CD4-positive, alpha-beta T cell treated with Interleukin-10 for 1 hour (primary cell): ENCODE measurements at regions not wholly inside any gene's neighbourhood (a gene's known extent, or its start where the extent isn't known, plus 50 kb on each side); places are given as distances from the start of the nearest gene placed in this dataset.
"Not testable (repeated sequence)": the region's sequence is repeated elsewhere in the genome, so short reads cannot be mapped to it uniquely, and the experiment has no call there.

ENCODE experiments used
- DNase-seq: peaks from one replicate; pipeline ENCODE4 v3.0.0-alpha.2; 2020

DNA sequence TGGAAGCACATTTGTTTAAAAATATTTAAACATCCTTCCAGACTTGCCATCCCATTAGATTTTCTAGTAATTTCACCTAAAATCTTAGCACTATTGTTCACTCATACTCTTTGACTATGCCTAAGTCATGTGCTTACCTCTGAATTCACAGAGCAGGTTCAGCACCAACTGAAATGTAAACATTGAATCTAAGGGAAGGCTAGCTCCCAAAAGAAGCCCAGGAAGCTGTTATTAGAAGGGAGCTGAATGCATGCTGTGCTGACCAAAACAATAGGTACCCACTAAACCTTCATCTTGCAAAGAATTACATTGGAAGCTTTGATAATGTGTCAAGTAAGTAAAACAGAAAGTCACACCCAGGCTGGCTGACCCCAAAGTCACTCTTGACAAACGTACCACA, 571.3 kb downstream of the GABRG2 start:
- no peak for DNase-seq

- no peak for DNase-seq
Observed at GRCh38 chr5:162641142-162641813, 573.7 kb downstream of the GABRG2 start.

GRCh38 chr5:162654661-162655405, 587.3 kb downstream of the GABRG2 start:
- DNase-seq: no peak

DNA sequence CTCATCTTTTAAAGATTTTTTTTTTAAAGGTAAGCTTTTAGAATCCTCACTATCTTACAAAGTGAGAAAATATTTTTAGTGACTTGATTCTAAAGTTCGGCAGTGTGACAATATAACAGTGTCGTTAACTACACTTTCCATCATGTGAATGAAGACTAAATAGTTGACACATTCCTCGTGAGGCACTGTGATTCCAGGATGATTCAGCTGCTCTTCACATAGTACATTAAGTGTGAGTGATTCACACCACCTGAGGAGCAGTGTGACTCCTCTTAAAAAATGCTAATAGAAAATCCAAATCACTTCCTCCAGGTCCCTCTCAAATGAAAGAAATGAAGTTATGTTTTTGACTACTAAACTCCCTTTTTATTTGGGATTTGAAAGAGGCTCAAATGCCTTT, 589.5 kb downstream of the GABRG2 start:
- no peak for DNase-seq

DNA sequence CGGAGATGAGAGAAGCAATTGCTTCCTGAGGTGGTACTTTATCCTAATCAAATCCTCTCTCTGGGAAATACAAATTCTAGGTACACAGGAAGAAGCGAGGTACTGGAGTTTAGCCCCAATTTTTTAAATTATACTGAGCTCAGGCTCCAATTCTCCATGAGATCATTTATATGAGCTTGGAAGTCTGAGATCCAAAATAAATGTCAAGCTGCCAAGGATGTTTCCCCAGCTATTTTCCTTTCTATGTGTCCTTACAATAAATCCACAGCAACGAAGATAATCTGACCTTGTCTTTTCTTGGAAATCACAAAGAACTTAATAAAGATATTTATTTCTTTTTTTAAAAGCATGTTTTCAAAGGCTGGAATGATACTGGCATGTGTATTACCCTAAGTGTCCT, 597.3 kb downstream of the GABRG2 start:
- DNase-seq: no peak

DNA sequence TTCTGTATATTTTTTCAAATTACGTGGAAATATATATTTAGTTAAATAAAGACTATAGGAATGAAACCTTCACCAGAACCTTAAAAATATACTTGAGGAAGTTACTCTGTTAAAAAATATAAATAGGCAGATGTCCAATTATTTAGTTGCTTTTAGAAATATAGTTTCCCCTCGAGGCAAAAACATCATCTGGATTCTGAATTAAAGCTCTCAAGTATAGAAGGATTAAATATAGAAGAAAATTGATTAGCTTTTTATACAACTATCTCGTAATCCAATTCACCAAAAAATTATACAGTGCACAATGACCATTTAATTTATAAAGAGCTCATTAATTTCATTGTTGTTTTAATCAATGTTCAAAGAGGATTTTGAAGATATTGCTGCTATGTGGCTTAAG, 601.4 kb downstream of the GABRG2 start:
- DNase-seq: no peak

DNA sequence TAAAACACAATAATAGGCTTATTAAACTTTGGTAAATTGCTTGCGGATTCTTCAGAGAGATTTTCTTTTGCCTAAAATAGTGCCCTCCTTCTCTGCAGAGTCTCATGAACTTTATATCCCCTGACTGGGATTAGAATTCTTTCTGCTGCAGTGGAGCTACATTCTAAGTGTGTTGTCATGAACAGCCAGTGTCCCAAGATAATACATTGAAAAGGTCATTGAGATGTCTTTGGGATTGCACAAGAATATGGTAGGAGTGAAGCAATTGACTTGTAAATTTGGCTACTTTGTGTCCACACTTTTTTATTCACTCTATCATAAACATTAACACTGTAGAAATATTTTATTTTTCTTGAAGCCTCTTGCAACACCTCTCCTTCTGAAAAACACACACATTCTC, 604.5 kb downstream of the GABRG2 start:
- no peak for DNase-seq

DNA sequence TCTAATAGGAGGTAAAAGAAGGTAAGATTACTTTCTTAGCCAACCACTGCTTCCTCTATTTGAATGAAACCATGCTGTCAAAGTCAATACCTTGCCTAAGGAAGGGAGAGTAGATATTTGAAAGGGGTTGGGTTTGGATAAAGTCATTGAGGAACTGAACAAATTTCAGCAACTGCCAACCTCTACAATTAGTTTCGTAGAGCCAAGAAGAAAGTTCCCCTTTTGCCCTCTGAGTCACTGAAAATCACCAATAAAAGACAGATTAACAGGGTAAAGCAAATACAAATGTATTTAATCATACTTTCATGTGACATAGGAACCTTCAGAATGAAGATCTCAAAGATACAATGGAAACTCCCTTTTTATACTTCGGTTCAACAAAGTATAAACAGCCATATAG, 615.7 kb downstream of the GABRG2 start:
- no peak for DNase-seq

DNA sequence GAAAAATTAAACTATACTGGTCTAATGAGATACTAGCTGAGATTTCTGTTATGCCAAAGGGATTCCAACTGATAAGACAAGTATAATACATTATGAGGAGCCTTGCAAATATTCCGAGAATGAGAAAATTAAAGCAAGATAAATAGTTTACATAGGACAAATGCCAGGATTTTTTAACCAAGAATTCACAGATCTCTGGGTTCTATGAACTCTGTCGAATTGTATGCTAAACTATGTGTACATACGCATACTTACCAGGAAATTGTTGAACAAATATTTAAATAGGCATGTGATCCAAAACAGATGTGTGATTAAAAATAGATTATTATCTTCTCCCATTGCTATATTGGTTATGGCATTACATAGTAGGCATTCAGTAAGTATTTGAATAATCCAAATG, 616.6 kb downstream of the GABRG2 start:
- DNase-seq: no peak

- DNase-seq: no peak
Observed at GRCh38 chr5:162685302-162685701, 617.7 kb downstream of the GABRG2 start.

DNA sequence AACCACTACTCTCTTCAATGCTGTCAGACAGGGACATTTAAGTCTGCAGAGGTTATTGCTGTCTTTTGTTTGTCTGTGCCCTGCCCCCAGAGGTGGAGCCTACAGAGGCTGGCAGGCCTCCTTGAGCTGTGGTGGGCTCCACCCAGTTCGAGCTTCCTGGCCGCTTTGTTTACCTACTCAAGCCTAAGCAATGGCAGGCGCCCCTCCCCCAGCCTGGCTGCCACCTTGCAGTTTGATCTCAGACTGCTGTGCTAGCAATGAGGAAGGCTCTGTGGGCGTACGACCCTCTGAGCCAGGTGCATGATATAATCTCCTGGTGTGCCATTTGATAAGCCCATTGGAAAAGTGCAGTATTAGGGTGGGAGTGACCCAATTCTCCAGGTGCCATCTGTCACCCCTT, 628.7 kb downstream of the GABRG2 start:
- not testable (repeated sequence) for DNase-seq

- no peak for DNase-seq
Observed at GRCh38 chr5:162699361-162699760, 631.8 kb downstream of the GABRG2 start.

GRCh38 chr5:162703914-162704313, 636.3 kb downstream of the GABRG2 start:
- DNase-seq: no peak

DNA sequence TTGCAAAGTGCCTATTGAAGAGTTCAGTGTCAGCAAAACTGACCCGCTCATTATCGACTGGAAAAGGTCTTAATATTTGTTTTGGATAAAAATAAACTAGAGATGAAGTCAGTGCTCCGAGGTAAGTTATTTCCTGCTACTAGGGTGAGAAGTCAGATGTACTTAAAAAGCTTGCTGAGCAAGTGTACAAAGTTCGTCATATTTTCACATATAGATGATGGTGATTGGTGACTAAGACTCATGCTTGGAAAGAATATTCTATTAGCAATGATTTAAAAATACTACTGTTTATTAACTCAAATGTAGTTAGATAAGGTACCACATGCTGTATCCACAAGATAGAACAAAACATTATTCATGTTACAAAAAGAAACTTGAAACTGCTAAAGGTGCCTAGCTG, 643.7 kb downstream of the GABRG2 start:
- no peak for DNase-seq

GRCh38 chr5:162719720-162720119, 652.1 kb downstream of the GABRG2 start:
- DNase-seq: no peak

GRCh38 chr5:162721125-162721524, 653.6 kb downstream of the GABRG2 start:
- no peak for DNase-seq

DNA sequence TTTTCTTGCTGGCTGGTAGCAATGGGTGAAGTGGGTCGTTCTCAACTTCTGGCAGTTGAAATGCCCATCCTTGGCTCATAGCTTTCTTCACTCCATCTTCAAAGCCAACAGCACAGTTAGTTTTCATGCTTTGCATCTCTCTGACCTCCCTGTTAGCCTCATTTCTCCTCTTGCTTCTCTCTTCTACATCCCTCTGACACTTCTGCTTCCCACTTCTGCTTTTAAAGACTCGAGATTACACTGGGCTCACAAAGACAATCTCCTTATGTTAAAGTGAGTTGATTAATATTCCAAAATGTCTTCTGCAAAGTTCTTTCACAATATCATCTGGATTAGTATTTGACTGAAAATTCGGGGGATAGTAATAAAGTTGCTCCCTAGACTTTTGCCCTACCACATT, 684.8 kb upstream of the CCNG1 start:
- no peak for DNase-seq

DNA sequence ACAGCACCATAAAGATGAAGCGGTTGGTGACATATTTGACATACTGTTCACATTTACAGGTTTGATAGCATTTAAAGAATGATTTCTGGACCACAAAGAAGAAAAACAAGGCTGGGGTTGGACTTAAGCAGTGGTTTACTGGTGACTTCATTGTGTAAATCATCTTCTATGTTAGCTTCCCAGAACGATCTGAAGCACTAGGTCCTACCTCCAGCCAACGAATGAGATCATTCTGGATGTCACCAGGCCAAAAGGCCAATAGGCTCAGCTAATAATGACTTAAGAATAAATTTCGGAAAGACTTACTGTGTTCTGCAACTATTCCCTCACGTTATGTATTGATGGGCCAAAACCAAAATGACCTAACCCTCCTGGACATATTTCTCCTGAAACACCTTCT, 675.3 kb upstream of the CCNG1 start:
- DNase-seq: no peak

DNA sequence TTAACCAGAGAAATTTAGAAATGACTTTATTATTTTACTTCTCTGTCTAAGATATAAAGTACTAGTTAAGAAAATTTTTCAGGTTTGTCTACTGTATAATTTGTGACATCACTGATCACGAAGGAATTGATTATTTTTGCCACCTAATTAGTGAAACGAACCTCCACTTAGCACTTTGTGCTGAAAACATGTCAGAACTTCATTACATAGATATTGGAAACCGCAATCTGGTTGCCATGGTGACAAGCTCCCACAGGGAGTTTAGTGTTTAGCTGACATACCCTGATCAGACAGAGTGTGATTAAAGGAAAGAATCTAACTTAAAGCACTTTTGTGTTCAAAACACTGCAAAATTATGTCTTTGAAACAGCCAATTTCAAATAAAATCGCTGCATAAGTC, 668.4 kb upstream of the CCNG1 start:
- DNase-seq: no peak

GRCh38 chr5:162785673-162786072, 651.7 kb upstream of the CCNG1 start:
- DNase-seq: no peak

DNA sequence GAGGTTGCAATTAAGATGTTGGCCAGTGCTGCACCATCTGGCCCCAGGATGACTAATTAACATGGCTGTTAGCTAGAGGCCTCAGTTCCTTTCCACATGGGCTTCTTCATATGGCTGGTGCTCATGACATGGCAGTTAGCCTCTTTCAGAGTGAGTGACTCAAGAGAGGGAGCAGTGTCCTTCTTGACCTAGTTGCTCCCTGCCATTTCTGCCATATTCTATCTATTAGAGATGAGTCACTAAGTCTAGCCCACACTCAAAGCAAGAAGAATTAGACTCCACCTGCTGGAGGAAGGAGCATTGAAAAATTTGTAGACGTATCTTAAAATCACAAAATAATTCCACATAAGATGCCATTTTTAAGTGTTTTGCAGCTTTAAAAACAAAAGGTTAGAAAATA, 651.2 kb upstream of the CCNG1 start:
- DNase-seq: no peak

- no peak for DNase-seq
Observed at GRCh38 chr5:162796507-162796906, 640.9 kb upstream of the CCNG1 start.

GRCh38 chr5:162800301-162800700, 637.1 kb upstream of the CCNG1 start:
- no peak for DNase-seq

DNA sequence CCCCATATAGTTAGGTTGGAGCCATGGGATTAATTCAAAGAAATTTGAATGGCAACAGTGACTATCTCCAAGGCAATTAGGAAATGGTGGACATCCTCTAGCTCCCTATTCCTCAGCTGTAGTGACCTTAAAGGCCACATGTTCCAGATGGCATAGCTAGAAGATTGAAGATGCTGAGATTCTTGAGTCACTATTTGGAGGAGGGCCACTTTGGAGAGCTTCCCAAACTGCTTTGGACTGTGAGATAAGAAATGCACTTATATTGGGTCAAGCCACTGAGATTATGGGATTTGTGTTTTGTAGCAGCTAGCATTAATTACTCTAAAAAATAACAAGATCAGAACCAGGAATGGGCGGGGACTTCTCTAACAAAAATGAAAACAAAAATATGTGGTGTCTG, 636.2 kb upstream of the CCNG1 start:
- DNase-seq: no peak

GRCh38 chr5:162806195-162806594, 631.2 kb upstream of the CCNG1 start:
- DNase-seq: no peak
